ENCODE measurements at regions not wholly inside any gene's neighbourhood (a gene's known extent, or its start where the extent isn't known, plus 50 kb on each side); places are given as distances from the start of the nearest gene placed in this dataset.

- no peaks in the 10 kb centered on the region for H3K9me3 ChIP-seq (ENCODE audit: low read length)
- no peaks in the 10 kb centered on the region for H3K4me1 Mint-ChIP-seq
- H3K4me3 Mint-ChIP-seq: no peak overlapping the region
- CTCF ChIA-PET: no interaction called here
- H3K27ac ChIP-seq (ENCODE audit: low read depth, low read length): no peak overlapping the region
- no peak for DNase-seq
- no peak overlapping the region for H3K27ac Mint-ChIP-seq
- peaks cover 0 to 22% (median 5%) of the 10 kb centered on the region in 5 donors for H3K9me3 Mint-ChIP-seq
- H3K27me3 ChIP-seq (ENCODE audit: insufficient read depth, low read length, poor library complexity, severe bottlenecking): no peaks in the 10 kb centered on the region
- POLR2A ChIA-PET: no interaction called here
- H3K27me3 Mint-ChIP-seq: no peaks in the 10 kb centered on the region
- H3K4me1 ChIP-seq (ENCODE audit: insufficient read depth, low read length): no peaks in the 10 kb centered on the region
- no peaks in the 10 kb centered on the region for H3K36me3 ChIP-seq (ENCODE audit: insufficient read depth, low read length)
- H3K36me3 Mint-ChIP-seq: no peaks in the 10 kb centered on the region
- no peak overlapping the region for H3K4me3 ChIP-seq (ENCODE audit: low read length)
Measured at GRCh38 chr18:60722742-60723141, 350.2 kb upstream of the MC4R start.

- H3K27me3 Mint-ChIP-seq: no peaks in the 10 kb centered on the region
- no peaks in the 10 kb centered on the region for H3K27me3 ChIP-seq (ENCODE audit: insufficient read depth, low read length, poor library complexity, severe bottlenecking)
- H3K9me3 ChIP-seq (ENCODE audit: low read length): no peaks in the 10 kb centered on the region
- DNase-seq: no peak
- no peak overlapping the region for H3K27ac Mint-ChIP-seq
- H3K27ac ChIP-seq (ENCODE audit: low read depth, low read length): no peak overlapping the region
- H3K4me1 Mint-ChIP-seq: no peaks in the 10 kb centered on the region
- POLR2A ChIA-PET: no interaction called here
- peaks cover 0 to 31% (median 4%) of the 10 kb centered on the region in 5 donors for H3K9me3 Mint-ChIP-seq
- no peaks in the 10 kb centered on the region for H3K36me3 ChIP-seq (ENCODE audit: insufficient read depth, low read length)
- H3K36me3 Mint-ChIP-seq: peaks cover 0 to 1% (median 0%) of the 10 kb centered on the region in 3 donors
- H3K4me3 ChIP-seq (ENCODE audit: low read length): no peak overlapping the region
- H3K4me3 Mint-ChIP-seq: no peak overlapping the region
- CTCF ChIA-PET: no interaction called here
- H3K4me1 ChIP-seq (ENCODE audit: insufficient read depth, low read length): no peaks in the 10 kb centered on the region
Measured at GRCh38 chr18:60732143-60732542, 359.6 kb upstream of the MC4R start.

DNA sequence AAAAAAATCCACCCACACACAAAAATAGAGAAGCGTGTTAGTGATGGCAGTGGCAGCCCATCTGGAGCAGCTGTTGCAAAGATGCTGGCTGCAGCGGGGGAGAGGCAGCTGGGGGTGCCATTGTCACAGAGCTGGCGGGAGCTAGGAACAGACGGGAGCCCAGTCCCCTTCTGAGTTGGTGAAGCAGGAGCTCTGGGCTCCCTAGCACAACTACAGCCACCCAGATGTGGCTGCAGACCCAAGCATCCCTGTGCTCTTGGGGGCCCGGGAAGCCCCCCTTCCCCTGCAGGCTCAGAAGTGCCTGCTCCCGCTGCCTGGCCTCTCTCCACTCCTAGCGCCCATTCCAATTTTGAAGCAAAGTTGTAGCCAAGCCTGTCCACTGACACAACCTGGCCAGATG is 366.6 kb upstream of the MC4R start:
- H3K4me1 Mint-ChIP-seq: no peaks in the 10 kb centered on the region

DNA sequence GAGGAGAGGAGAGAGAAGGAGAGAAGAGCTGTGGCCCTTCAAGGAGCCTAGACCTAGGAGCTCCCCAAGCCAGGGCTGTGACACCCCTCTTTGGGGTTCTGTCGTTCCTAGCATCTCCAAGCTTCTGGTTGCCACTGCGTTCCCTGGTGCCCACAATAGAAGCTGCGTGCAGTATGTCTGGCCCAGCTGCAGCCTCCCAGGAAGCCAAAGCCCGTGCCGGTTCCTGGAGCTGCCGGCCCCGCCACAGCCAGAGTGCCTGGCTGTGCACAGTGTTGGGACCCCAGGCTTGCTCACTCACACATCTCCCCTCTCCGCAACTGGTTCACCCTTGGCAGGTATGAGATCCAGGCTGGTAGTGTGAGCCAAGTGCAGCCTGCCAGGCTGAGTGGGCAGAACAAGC is 367.7 kb upstream of the MC4R start:
- ChIA-PET POLR2A (no interaction called here), CTCF (no interaction called here)
- Histone ChIP-seq H3K4me3 (ENCODE audit: low read length) (no peak overlapping the region), H3K9me3 (ENCODE audit: low read length) (no peaks in the 10 kb centered on the region), H3K27me3 (ENCODE audit: insufficient read depth, low read length, poor library complexity, severe bottlenecking) (no peaks in the 10 kb centered on the region), H3K27ac (ENCODE audit: low read depth, low read length) (no peak overlapping the region), H3K4me1 (ENCODE audit: insufficient read depth, low read length) (no peaks in the 10 kb centered on the region), H3K36me3 (ENCODE audit: insufficient read depth, low read length) (no peaks in the 10 kb centered on the region)
- Mint-ChIP-seq H3K27ac (no peak overlapping the region), H3K9me3 (peaks cover 0 to 15% (median 2%) of the 10 kb centered on the region in 5 donors), H3K4me3 (no peak overlapping the region), H3K36me3 (no peaks in the 10 kb centered on the region), H3K4me1 (no peaks in the 10 kb centered on the region), H3K27me3 (no peaks in the 10 kb centered on the region)
- DNase-seq: no peak

More for the DNA sequence above, 366.6 kb upstream of the MC4R start:
- no peak overlapping the region for H3K27ac Mint-ChIP-seq
- no peak for DNase-seq
- Histone ChIP-seq H3K9me3 (ENCODE audit: low read length) (no peaks in the 10 kb centered on the region), H3K36me3 (ENCODE audit: insufficient read depth, low read length) (no peaks in the 10 kb centered on the region), H3K4me1 (ENCODE audit: insufficient read depth, low read length) (no peaks in the 10 kb centered on the region), H3K4me3 (ENCODE audit: low read length) (no peak overlapping the region), H3K27ac (ENCODE audit: low read depth, low read length) (no peak overlapping the region), H3K27me3 (ENCODE audit: insufficient read depth, low read length, poor library complexity, severe bottlenecking) (no peaks in the 10 kb centered on the region)
- peaks cover 0 to 15% (median 3%) of the 10 kb centered on the region in 5 donors for H3K9me3 Mint-ChIP-seq
- no peak overlapping the region for H3K4me3 Mint-ChIP-seq
- H3K36me3 Mint-ChIP-seq: no peaks in the 10 kb centered on the region
- CTCF ChIA-PET: no interaction called here
- POLR2A ChIA-PET: no interaction called here
- H3K27me3 Mint-ChIP-seq: no peaks in the 10 kb centered on the region

- H3K27me3 ChIP-seq (ENCODE audit: insufficient read depth, low read length, poor library complexity, severe bottlenecking): no peaks in the 10 kb centered on the region
- ChIA-PET POLR2A (no interaction called here), CTCF (no interaction called here)
- Mint-ChIP-seq H3K4me1 (no peaks in the 10 kb centered on the region), H3K36me3 (no peaks in the 10 kb centered on the region), H3K9me3 (peaks cover 0 to 5% (median 0%) of the 10 kb centered on the region in 5 donors), H3K27me3 (no peaks in the 10 kb centered on the region), H3K27ac (no peak overlapping the region), H3K4me3 (no peak overlapping the region)
- no peak overlapping the region for H3K4me3 ChIP-seq (ENCODE audit: low read length)
- no peak for DNase-seq
- no peak overlapping the region for H3K27ac ChIP-seq (ENCODE audit: low read depth, low read length)
- no peaks in the 10 kb centered on the region for H3K9me3 ChIP-seq (ENCODE audit: low read length)
- no peaks in the 10 kb centered on the region for H3K36me3 ChIP-seq (ENCODE audit: insufficient read depth, low read length)
- no peaks in the 10 kb centered on the region for H3K4me1 ChIP-seq (ENCODE audit: insufficient read depth, low read length)
Measured at GRCh38 chr18:60746491-60746890, 373.9 kb upstream of the MC4R start.

GRCh38 chr18:60746919-60747318 is 374.3 kb upstream of the MC4R start:
- Histone ChIP-seq H3K36me3 (ENCODE audit: insufficient read depth, low read length) (no peaks in the 10 kb centered on the region), H3K27me3 (ENCODE audit: insufficient read depth, low read length, poor library complexity, severe bottlenecking) (no peaks in the 10 kb centered on the region), H3K4me1 (ENCODE audit: insufficient read depth, low read length) (no peaks in the 10 kb centered on the region), H3K4me3 (ENCODE audit: low read length) (no peak overlapping the region), H3K27ac (ENCODE audit: low read depth, low read length) (no peak overlapping the region), H3K9me3 (ENCODE audit: low read length) (no peaks in the 10 kb centered on the region)
- ChIA-PET CTCF (no interaction called here), POLR2A (no interaction called here)
- Mint-ChIP-seq H3K36me3 (no peaks in the 10 kb centered on the region), H3K27me3 (no peaks in the 10 kb centered on the region), H3K4me1 (no peaks in the 10 kb centered on the region), H3K4me3 (no peak overlapping the region), H3K9me3 (peaks cover 0 to 5% (median 0%) of the 10 kb centered on the region in 5 donors), H3K27ac (no peak overlapping the region)
- DNase-seq: no peak

DNA sequence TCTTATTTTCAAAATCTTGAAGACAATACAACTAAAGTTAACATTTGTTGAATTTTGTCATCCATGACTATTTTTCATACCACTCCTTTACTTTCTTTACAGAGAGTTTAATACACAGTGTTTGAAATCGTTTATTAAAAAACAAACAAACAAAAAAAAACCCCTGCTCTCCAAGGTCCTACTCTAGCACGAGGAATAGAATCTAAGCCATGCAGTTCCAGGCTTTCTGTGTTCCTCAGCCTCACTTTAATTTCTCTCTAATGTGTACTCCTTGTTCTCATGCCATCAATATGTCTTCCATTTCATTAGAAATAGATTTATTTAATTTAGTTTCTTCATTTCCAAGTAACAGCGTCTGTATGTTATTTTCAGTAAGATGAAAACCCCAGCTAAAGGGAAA is 381.2 kb upstream of the MC4R start:
- Mint-ChIP-seq H3K9me3 (peaks cover 0 to 10% (median 2%) of the 10 kb centered on the region in 5 donors), H3K27me3 (no peaks in the 10 kb centered on the region), H3K4me3 (no peak overlapping the region), H3K4me1 (no peaks in the 10 kb centered on the region), H3K27ac (no peak overlapping the region), H3K36me3 (no peaks in the 10 kb centered on the region)
- Histone ChIP-seq H3K27ac (ENCODE audit: low read depth, low read length) (no peak overlapping the region), H3K27me3 (ENCODE audit: insufficient read depth, low read length, poor library complexity, severe bottlenecking) (no peaks in the 10 kb centered on the region), H3K36me3 (ENCODE audit: insufficient read depth, low read length) (no peaks in the 10 kb centered on the region), H3K4me3 (ENCODE audit: low read length) (no peak overlapping the region), H3K4me1 (ENCODE audit: insufficient read depth, low read length) (no peaks in the 10 kb centered on the region), H3K9me3 (ENCODE audit: low read length) (no peaks in the 10 kb centered on the region)
- CTCF ChIA-PET: no interaction called here
- no peak for DNase-seq
- POLR2A ChIA-PET: no interaction called here

DNA sequence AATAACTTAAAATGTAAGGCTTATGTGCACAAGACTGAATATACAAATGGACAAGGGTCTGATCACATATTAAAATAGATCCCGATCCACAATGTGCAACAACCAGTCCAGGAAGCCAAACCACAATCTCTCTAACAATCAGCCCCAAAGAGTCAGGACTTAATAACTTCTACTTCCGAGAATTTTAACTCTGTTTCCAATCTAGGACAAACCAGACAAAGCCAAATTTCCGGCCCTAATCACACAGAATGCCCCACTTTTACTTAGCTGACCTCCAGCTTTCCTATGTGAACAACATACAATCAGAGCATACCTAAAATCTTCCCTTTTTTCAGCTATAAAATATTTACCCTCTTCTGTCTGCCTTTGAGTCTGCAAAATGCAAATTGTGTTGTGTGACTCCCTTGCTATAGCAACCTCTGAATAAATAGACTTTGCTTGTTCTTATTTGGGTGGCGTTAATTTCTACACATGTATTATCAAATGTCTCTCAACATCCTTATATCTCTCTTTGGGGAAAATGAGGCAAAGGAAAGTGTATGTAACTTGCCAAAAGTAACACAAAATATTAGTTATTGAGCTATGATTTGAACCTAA is 381.9 kb upstream of the MC4R start:
- no peak overlapping the region for H3K4me3 ChIP-seq (ENCODE audit: low read length)
- H3K36me3 ChIP-seq (ENCODE audit: insufficient read depth, low read length): no peaks in the 10 kb centered on the region
- H3K36me3 Mint-ChIP-seq: no peaks in the 10 kb centered on the region
- no peaks in the 10 kb centered on the region for H3K27me3 Mint-ChIP-seq
- no peak overlapping the region for H3K4me3 Mint-ChIP-seq
- DNase-seq: no peak
- H3K9me3 Mint-ChIP-seq: peaks cover 0 to 10% (median 2%) of the 10 kb centered on the region in 5 donors
- H3K27ac ChIP-seq (ENCODE audit: low read depth, low read length): no peak overlapping the region
- POLR2A ChIA-PET: no interaction called here
- H3K27ac Mint-ChIP-seq: no peak overlapping the region
- H3K9me3 ChIP-seq (ENCODE audit: low read length): no peaks in the 10 kb centered on the region
- CTCF ChIA-PET: no interaction called here
- no peaks in the 10 kb centered on the region for H3K27me3 ChIP-seq (ENCODE audit: insufficient read depth, low read length, poor library complexity, severe bottlenecking)
- H3K4me1 ChIP-seq (ENCODE audit: insufficient read depth, low read length): no peaks in the 10 kb centered on the region
- H3K4me1 Mint-ChIP-seq: no peaks in the 10 kb centered on the region

- Histone ChIP-seq H3K4me1 (ENCODE audit: insufficient read depth, low read length) (no peaks in the 10 kb centered on the region), H3K27ac (ENCODE audit: low read depth, low read length) (no peak overlapping the region), H3K9me3 (ENCODE audit: low read length) (no peaks in the 10 kb centered on the region), H3K4me3 (ENCODE audit: low read length) (no peak overlapping the region), H3K36me3 (ENCODE audit: insufficient read depth, low read length) (no peaks in the 10 kb centered on the region), H3K27me3 (ENCODE audit: insufficient read depth, low read length, poor library complexity, severe bottlenecking) (no peaks in the 10 kb centered on the region)
- H3K36me3 Mint-ChIP-seq: no peaks in the 10 kb centered on the region
- H3K9me3 Mint-ChIP-seq: peaks cover 0 to 10% (median 2%) of the 10 kb centered on the region in 5 donors
- ChIA-PET POLR2A (no interaction called here), CTCF (no interaction called here)
- no peak overlapping the region for H3K27ac Mint-ChIP-seq
- DNase-seq: no peak
- no peaks in the 10 kb centered on the region for H3K4me1 Mint-ChIP-seq
- H3K4me3 Mint-ChIP-seq: no peak overlapping the region
- no peaks in the 10 kb centered on the region for H3K27me3 Mint-ChIP-seq
Measured at GRCh38 chr18:60755134-60755533, 382.6 kb upstream of the MC4R start.
